OCI-M1 (cell line): ENCODE measurements at regions not wholly inside any gene's neighbourhood (a gene's known extent, or its start where the extent isn't known, plus 50 kb on each side); places are given as distances from the start of the nearest gene placed in this dataset.
"Not testable (repeated sequence)": the region's sequence is repeated elsewhere in the genome, so short reads cannot be mapped to it uniquely, and the experiment has no call there.

Experiments used
- DNase-seq: peaks from one replicate; lab custom pipeline; 2025; lab: John Stamatoyannopoulos, UW

DNA sequence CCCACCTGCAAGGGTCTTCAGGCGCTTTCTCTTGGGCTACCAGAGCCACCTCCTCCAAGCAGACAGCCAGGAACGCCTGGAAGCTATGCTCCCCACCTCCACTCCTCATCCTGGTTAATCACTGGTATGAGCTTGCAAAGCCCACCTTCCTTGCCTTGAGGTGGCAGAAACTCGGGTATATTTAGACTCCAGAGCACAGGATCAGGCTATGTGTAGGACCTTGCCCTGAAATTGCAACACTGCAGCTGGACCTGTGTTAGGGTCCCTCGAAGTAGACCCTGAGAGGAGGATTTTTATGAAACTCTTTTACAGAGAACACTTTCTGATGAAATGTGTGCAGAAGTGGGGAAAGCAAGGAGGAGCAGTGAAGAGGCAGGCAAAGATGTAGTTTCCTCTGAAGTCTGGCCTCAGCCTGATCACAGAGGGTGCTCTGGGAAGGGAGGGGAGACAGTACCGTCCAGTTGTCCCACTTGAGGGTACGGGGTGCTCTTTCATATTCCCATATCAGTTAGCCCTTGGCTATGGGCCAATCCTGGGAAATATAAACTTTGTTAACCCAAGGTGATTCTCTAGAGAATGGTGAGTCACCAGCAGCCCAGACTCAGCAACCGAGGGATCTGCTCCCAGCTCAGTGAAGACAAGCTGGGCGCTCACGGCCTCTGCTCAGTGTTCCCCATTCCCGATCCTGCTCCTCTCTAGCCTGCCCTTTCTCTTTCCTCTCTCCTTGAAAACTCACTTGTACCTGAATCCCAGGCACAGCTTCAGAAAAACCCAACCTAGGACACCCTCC, 157.9 kb downstream of the UQCRFS1 start:
- no peak for DNase-seq

DNA sequence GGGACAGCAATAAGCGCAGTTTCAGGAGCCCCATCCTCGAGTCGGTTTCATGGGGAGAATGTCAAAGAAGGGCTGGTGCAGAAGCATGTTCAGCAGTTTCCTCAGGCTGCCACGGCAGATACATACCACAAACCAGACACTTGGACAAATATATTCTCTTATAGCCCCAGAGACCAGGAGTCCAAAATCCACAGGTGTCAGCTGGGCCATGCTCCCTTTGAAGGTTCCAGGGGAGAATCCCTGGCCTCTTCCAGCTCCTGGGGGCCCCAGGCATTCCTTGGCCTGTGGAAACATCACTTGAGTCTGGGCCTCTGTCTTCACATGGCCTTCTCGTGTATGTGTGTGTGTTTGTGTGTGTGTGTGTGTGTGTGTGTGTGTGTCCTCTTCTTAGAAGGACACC, 164.1 kb downstream of the UQCRFS1 start:
- no peak for DNase-seq

DNA sequence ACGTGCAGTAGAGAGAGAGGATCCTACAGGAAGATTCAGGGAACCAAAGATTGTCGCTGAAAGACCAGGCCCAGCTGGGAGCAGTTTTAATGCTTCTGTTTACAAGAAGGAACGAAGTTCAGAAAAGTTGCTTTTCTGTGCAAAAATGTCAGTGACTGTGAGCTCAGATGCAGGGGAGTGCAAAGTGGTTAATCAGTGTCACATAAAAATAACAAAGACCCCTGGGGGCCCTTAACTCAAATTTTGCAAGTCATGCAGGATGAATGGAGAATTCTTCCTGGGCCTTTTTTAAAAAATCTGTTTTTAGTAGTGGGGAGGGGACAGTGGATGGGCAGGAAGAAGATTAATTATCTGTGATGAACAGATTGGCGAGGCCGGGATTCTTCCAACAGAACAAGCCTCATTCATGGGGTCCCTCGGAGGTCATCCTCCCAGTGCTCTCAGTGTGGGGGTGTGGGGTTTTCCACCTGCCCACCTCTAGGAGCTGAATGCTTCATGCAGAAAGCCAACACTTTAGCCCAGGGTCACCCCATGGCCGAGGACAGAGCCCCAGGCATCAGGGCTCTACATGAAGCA, 167.2 kb downstream of the UQCRFS1 start:
- no peak for DNase-seq

DNA sequence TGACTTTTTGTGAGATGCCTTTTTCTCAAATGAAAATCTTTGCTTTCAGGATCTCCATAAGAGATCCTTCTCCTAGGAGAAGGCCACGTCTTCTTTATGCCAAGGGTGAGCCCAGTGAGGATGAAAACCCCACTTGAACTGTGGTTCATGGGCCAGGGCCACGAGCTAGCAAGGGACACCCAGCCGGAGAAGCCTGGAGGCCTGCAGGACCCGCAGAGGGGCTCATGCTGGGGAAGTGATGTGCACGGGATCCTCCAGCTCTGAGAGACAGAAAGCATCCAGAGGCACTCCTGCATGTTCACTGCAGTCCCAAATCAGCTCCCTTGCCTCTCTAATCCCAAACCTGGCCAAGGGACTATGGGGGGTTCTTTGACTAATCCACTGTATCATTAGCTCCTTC, 168.9 kb downstream of the UQCRFS1 start:
- DNase-seq = no peak

DNA sequence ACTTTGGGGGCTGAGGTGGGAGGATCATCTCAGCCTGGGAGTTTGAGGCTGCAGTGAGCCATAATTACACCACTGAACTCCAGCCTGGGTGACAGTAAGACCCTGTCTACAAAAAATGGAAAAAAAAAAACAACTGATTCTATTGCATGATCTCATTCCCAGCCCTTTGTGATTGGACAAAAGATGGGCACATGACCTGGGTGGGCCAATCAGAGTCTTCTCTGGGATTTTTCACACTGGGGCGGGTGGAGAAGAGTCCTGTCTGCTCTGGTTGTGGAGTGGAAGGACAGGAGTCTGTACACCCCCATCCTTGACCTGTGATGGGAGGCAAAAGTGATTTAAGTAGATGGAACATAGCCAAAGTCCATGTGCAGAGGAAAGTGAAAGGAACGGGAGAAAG, 170.5 kb downstream of the UQCRFS1 start:
- DNase-seq = no peak

DNA sequence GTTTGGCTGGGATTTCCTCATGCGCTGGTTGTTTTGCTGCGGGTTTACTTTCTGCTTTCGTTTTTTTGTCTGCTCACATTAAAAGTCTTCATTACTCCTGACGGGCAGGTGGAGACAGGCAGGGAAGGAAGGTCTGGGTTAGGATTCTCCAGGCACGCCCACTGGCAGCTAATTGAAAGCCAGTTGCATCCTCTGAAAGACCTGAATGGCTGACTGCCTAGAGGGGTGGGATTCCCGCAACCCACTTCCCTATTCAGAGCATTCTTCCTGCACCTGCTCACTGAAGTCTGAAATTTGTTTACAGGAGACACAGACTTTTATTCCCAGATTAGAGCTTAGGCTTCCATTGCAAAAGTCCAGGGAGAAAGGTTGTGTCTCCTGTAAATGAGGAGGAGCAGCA, 172.0 kb downstream of the UQCRFS1 start:
- DNase-seq = no peak

DNA sequence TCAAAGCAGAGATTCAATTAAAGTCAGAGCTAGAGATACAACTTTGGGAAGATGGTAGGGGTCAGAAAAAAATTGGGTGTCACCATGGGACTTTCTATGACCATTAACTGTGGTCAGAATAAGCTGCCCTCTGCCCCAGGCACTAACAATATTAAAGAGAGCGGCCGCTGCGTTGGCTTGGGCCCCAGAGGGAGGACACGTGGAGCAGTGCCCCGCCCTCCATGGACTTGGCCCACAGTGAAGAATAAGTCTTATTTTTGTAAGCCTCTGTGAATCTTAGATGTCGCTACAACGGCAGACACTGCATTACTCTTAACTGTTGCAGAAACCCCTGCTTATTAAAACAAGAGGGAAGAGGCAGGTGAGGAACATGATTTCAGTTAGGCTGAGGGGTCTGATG, 172.7 kb downstream of the UQCRFS1 start:
- DNase-seq = no peak

DNA sequence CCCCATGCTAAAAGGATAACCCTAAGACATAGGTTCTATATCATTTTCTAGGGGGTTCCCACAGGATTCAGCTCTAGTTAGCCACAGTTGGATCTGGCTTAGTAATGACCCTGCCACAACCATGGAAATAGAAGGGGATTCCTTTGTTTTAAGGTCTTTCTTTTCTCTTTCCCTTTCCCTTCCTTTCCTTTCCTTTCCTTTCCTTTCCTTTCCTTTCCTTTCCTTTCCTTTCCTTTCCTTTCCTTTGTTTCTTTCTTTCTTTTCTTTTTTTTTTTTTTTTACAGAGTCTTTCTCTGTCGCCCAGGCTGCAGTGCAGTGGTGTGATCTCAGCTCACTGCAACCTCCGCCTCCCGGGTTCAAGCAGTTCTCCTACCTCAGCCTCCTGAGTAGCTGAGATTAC, 173.9 kb downstream of the UQCRFS1 start:
- not testable (repeated sequence) for DNase-seq

DNA sequence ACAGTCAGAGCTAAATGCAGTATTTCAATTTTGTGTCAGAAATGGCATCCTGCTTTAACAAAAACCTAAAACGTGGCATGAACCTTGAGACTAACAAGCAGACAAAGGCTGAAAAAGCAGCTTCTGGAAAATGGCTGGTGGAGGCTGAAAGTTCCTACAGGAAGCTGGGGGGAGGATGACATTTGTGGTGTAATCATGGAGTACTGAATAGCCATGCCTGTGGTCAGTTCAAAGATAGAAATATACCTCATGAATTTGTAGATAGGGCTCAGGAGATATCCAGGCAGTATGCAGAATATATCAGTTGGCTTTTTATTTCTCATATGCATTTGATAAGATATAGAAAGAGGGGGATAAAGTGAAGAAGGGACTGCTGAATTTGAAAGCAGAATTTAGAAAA, 181.7 kb downstream of the UQCRFS1 start:
- no peak for DNase-seq

DNA sequence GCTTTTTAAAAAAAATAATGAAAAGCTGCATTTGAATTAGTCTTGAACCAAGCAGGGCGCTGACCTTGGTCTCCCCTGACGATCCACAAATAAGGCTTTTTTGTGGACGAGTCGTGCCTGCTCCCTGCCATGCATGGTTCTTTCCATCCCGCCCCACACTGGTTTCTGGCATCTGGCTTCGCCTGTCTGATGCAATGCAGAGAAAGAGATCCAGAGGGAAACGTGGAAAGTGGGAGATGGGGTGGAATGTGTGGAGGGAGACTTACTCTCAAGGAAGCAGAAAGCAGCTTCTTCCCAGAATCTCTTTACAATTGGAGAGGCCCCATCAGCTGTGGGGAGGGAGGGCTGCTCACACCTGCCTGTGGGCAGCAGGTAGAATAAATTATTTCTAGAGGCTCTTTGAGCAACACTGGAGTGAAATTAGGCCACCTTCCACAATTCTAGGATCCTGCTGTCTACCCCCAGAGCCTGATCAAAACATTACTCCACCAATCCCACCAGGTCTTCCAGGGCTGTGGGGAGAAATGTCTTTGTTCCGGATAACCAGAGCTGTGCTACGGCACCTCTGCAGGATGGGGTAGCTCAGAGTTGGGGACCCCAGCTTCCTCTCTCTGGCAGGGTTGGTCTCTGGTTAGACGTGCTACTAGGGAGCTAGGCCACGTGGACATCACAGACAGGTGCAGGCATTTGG, 183.5 kb downstream of the UQCRFS1 start:
- no peak for DNase-seq

DNA sequence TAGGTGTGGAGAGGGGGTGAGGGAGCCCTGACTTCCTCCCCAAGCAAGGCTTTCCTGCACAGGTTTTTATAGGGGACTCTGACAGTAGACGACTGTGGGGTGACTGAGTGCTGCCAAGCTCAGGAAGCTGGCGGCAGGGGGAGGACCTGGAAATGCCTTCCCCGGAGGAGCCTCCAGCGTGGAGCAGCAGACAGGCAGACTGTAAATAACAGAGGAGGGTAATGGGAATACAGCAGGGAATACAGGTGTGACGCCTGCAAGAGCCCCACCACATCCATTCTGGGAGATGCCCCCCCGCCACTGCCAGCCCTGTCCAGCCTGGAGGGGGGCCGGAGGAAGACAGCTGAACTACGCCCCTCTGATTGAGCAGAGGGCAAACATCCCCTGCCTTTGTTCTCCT, 190.4 kb downstream of the UQCRFS1 start:
- no peak for DNase-seq

DNA sequence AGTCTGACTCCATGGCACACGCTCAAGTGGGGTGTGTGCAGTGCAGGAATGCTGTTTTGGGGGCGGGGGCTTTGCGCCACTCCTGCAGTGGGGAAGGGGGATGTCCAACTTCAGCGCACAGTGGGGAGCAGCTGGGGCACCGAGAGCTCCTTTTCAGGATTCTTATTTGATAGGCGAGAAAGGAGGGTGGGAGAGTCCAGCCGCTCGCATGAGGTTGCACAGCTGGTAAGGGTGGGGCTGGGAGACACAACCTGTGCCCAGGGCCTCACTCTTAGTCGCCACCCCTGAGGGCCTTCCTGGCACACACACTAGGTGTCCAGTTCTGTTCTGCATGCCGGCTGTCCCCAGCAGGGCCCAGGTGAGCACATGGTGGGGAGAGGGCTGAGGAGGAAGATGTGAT, 190.8 kb downstream of the UQCRFS1 start:
- no peak for DNase-seq

DNA sequence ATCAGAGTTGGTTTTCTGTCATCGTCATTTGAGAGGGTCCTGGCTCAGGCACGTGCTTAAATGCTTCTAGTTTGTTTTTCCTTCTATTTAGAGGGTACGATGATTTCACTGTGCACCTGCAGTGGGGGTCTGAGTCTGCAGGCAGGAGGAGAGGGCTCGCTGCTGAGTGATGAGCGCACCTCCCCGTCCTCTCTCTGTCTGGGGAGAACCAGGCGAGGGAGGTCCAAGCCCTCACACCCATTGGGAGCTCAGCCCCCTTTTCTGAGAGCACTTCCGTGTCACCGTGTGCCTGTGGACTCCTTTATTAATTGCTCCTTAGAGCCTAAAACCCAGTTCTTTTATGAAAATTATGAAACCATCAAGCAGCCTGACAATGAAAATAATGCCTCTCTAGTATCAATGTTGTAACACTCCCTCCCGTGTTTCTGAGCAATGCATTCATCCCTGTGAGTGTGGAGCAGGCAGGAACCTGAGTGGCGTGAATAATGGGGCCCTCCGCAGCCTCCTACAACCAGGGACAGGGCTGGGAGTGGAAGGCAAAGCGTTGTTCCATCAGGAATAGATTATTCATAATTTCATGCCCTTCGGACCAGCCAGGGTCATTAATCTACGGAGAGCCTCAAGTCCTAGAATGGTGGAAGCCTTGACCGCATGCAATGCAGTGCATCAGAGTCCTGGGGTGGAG, 191.6 kb downstream of the UQCRFS1 start:
- no peak for DNase-seq

DNA sequence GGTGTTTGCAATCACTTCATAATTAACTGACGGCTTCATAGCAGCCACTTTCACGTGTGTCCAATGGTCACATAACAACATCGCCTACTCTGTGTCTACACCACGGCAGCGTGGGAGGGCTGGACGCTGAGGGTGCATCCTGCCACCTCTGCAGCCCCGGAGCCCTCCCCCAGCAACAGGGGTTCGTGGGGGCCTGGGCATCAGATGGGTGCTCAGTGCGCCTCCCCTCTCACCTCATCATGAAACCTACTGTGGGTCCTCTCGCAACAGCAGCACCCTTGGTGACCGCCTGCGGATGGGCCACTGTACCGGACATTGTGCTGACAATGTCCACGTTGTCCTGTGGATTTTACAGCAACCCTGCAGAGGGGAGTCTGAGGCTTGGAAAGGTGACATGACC, 193.5 kb downstream of the UQCRFS1 start:
- DNase-seq = no peak

DNA sequence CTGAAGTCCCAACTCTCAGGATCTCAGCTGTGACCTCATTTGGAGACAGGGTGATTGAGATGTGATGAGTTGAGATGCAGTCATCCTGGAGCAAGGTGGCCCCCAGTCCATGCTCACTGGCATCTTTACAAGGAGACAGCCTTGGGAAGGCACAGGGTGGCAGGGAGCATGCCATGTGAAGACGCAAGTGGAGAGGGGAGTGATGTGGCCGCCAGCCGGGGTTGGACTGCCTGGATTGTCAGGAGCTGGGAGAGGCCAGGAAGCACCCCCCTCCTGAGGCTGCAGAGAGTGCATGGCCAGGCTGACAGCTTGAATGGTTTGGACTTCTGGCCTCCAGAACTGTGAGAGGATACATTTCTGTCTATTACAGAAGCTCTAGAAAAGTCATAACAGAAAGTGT, 194.4 kb downstream of the UQCRFS1 start:
- no peak for DNase-seq

DNA sequence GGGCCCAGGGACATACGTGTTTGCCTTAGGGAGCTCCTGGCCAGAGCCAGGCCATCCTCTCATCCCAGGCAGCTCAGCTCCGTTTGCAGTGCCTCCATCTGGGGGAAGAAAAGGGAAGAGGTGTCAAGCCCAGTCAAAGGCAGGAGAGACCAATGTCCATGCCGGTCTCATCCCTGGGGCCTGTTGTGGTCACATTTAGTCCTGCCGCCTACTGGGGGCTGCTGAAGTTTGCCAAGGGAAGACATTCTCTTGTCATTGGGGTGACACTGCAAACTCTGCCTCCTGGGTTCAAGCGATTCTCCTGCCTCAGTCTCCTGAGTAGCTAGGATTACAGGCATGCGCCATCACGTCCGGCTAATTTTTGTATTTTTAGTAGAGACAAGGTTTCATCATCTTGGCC, 195.2 kb downstream of the UQCRFS1 start:
- DNase-seq = no peak

DNA sequence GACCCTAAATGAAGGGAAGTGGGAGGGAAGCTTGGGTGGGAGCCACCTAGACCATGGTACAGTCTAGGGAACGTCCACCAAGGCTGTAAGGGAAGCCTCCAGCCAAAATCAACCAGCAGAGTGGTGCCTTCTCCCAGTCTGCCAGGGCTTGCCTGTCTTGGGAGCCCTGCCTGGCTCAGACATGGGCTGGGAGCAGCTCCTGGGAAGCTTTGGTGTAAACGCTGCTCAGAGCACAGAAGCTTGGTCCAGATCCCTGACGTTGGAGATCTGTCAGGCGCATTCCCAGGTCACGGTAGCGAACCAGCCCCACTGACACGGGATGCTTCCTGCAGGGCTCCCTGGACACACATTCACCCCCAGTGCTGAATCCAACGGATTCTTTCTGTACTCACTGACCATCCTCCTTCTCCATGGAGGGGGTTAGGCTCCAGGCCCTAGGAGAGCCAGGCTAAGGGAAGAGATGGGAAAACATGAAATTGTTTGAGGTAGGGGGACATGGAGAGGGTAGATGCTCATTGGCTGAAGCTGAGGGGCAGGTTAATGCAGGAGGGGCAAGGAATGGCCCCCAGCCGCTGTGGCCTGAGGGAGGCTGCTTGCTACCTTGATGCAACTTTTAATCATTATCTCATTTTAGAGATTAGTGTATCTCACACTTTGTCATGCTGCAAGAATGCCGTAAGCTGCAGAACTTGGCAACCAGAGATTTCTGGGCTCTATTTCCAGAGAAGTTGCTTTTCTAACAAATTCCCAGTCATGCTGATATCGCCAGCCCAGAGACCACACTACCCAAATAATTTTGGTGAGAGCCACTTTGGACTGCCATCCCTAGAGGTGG, 195.8 kb downstream of the UQCRFS1 start:
- no peak for DNase-seq

DNA sequence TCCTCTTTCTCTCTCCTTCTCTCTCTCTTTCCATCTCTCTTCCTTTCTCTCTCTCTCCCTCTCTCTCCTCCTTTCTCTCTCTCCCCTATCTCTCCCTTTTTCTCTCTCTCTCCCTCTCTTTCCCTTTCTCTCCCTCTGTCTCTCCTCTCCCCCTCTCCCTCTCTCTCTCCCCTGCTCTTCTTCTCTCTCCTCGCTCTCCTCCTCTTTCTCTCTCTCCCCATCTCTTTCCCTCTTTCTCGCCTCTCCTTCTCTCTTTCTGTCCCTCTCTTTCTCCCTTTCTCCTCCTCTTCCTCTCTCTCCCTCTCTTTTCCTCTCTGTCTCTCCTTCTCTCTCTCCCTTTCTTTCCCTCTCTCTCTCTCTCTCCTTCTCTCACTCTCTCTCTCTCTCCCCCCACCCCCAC, 196.6 kb downstream of the UQCRFS1 start:
- DNase-seq = no peak

DNA sequence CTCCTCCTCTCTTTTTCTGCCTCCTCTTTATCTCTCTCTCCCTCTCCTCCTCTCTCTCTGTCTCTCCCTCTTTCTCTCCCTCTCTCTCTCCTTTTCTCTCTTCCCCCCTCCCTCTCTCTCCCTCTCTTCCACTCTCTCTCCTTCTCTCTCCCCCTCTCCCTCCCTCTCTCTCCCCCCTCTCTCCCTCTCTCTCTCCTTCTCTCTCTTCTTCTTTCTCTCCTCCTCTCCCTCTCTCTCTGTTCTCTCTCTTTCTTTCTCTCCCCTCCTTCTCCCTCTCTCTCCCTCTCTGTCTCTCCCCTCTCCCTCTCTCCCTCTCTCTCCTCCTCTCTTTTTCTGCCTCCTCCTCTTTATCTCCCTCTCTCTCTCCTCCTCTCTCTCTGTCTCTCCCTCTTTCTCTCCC, 197.4 kb downstream of the UQCRFS1 start:
- no peak for DNase-seq

DNA sequence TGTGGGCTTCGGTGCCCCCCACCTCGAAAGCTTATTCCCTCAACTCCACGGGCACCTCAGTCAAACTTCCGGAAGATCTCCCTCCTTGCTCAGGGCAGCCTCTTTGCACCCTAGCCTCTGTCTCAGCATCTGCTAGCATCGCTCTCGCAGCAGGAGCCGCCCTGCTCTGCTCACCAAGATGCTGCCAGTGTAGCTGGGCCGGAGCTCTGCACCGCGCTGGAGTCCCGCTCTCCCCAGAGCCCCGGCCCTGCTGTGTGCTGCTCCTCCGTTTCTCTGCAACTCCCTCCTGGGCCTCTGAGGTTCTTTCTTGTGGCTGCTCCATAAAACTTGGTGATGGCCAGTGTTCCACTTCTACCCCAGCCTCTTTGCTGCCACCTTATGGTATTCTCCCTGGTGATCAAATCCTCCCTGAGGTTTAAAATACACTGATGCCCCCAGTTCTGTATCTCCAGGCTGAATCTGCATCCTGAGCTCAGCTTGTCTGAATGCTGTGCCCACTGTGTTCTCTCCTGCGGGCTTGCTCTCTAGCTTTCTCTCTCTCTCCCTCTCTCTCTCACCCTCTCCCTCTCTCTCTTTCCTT, 198.0 kb downstream of the UQCRFS1 start:
- no peak for DNase-seq

DNA sequence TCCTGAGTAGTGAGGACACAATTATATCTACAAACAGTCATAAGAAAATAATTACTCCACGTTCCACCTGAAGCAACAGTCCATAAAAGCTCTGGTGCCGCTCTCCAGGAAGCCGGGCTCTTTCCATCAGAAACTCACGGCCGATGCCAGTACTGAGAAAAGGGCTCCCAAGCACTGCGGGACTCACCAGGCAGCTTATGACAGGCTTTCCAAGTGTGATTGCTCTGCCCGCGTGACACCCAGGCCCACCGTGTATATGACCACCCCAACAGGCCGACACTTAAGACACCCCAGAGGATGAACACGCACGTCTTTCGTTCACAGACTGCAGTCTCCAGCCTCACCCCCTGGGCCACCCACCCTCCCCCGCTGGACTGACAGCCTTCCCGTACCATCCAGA, 199.0 kb downstream of the UQCRFS1 start:
- no peak for DNase-seq

DNA sequence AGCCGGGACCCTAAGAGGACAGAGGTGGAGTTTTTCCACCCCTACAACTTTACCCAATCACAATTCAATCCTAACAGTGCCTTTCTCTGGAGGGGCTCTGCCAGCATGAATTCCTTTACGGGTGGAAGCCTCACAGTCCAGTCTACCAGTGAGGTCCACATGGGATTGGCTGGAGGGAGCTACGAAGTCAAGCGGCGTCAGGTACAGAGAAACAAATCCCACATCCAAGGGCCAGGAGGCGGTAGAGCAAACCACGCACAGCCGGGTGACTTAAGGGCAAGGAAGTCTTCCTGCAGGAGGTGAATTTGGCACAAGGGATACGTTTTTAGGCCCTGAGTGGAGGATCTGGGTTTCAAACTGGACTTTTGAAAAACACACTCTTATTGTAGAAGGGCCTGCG, 199.6 kb downstream of the UQCRFS1 start:
- no peak for DNase-seq
